Ramos (cell line): ENCODE measurements at regions not wholly inside any gene's neighbourhood (a gene's known extent, or its start where the extent isn't known, plus 50 kb on each side); places are given as distances from the start of the nearest gene placed in this dataset.
"Not testable (repeated sequence)": the region's sequence is repeated elsewhere in the genome, so short reads cannot be mapped to it uniquely, and the experiment has no call there.

Experiments
- in situ Hi-C: fragments of 300-500 bp; cut with MboI; formaldehyde crosslinking; loops from one replicate; pipeline ENCODE4 v1.14.3; 2022; ENCODE audit warnings: low sequenced_read_pairs; ENCODE audit not compliant: unreplicated experiment

DNA sequence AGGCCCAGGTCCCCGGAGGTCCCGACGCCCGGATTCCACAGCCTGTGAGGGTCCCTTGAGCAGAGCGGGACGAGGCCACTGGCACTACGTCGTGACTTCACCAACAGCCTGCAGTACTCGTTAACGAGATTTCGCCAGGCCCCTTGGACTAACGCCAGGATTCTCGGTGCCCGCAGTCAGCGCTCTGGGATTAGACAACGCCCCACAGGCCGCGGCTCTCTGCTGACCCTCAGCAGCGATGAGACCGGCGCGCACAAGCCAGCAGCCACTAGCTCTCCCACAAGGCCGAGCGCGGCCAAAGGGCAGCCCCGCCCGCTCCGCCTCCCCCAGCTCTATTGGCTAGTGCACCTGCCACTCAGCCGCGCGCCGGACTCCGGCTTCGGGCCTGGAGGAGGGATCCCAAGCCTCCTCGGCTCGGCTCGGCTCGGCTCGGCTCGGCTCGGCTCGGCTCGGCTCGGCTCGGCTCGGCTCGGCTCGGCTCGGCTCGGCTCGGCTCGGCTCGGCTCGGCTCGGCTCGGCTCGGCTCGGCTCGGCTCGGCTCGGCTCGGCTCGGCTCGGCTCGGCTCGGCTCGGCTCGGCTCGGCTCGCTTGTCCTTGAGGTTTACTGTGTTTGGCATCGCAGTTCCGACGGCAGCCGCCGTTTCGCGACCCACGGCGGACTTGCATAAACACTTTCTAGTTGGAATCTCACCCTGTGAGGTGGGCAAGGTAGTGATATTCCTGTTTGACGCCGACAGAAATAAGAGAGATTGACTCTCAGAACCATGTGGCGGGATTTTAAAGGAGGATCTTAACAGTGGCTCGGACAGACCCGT, 231.7 kb upstream of the SERP2 start:
- in situ Hi-C loops: no loop called here

DNA sequence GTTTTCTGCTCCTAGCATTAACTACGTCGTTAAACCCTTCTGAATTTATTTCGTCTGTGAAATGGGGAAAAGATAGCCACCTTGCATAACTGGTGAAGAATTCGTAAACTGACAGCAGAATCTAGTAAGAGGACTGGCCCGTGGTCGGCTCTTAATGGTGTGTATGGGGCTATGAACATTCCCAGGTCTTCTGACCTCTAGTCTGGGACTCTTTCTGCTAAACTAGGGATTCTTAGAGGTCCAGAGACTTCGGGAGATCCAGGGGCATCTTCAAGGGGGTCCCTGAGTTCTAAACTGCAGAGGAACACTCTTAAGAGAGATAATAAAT, 231.1 kb upstream of the SERP2 start:
- in situ Hi-C loops: no loop called here

DNA sequence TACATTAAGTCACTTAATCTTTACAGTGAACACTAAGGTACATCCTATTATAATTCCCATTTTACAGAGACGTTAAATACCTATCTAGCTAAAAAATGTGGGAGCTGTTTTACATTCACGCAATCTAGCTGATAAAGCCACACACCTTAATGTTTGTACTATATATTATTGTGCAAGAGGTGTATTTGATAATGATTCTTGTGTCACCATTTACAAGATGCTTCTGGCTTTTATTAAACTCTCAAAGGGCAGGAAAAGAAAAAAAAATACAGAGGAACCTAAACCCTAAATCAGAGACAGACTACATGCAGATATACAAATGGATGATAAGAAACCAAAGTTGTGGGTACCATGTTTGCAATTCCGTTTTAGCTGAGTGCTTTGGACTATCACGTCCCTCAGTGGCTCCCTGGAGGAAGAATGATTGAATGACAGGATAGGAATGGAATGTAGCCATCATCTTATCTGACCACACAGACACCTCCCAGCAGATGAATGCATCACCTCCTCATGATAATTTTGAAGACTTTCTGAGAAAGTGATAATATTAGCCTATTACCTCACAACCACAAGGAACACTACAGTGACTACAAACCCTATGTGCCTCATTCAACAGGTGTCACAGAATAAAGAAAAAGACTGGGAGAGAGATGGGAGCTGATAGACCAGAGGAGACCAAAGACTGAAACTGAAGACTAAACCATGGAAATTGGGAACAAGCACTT, 230.5 kb upstream of the SERP2 start:
- in situ Hi-C loops: no loop called here

DNA sequence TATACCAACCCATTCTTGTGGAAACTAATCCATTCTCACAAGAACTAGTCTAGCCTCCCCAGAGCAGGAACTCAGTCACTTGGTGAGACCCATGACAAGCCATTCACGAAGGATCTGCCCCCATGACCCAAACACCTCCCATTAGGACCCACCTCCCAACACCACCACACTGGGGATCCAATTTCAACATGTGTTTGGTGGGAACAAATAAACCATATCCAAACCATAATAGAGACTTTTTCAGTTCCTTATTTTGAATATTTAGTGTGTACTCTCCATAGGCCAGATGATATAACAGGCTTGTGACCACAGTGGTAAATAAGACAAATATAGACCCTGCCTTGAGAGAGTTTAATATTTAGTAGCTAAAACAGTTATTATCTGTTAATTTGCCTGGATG, 227.5 kb upstream of the SERP2 start:
- in situ Hi-C loops: no loop called here

DNA sequence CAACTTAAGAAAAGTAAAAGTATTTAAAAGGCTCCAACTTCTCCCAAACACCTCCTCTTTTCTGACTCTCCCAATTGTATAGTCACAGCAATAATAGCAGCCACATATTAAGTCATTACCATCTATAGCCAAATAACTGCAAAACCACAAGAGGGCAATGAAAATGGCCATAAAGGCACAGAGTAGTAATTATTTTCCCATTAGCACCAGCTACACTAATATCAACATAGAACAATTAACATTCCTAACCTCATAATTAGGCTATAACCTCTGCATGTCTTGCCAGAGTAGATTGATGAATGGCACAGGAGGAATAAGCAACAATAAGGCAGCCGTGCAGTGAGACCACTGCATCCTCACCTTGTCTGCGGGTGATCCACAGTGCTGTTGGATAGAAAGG, 226.4 kb upstream of the SERP2 start:
- in situ Hi-C loops: no loop called here

DNA sequence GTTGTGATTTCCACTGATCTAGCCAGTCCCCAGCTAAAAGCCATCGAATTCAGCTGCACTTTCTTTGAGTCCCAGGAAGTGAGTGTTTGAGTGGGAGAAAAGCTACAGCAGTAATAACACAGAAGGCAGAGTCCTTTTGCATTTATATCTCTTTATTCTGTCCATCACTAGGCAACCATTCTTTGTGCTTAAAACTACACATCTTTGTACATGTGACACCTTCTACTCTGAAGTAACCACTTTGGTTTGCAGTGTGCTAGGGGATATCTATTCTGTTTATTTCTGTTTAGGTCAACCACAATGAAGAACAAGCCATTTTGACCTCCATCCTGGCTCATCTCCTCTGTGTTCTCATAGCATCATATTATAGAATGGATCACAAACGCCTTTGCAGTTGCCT, 226.0 kb upstream of the SERP2 start:
- in situ Hi-C loops: no loop called here

DNA sequence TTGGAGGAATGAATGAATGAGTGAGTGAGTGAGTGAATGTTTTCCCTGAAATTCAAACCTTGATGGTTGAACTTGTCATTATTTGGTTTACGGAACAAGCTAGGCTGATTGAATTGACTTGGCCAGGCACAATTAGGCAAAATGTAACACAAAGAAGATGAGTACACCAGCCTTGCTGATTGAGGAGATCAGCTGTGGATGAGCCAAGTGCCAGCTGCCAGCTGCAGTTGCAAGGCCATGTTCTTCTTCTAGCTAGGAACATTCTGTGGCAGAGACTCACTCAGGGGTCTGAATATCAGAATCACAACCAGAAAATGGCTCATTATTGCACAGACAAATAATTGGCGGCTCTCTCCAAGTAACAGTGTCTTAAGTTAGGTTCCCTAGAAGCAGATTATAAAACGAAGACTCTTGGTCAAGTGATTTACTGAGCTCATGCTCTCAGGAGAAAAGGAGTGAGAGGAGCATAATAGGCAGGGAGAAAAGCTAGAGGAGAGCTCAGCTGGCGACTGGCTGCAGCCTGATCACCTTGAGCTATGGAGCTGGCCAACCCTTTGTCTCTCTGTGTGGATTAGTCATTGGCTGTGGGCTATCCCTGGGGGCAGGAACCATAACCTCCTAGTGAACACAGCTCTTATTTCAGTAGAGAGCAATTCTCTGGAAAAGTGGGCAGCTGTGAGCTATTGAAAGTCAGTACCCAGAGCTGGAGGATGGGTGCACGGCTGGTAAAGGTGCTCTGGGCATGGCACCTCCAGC, 225.3 kb upstream of the SERP2 start:
- in situ Hi-C loops: no loop called here

DNA sequence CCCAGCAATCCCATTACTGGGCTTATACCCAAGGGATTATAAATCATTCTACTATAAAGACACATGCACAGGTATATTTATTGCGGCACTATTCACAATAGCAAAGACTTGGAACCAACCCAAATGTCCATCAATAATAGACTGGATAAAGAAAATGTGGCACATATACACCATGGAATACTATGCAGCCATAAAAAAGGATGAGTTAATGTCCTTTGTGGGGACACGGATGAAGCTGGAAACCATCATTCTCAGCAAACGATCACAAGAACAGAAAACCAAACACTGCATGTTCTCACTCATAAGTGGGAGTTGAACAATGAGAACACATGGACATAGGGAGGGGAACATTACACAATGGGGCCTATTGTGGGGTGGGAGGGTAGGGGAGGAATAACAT, 224.4 kb upstream of the SERP2 start:
- in situ Hi-C loops: not testable (repeated sequence)

DNA sequence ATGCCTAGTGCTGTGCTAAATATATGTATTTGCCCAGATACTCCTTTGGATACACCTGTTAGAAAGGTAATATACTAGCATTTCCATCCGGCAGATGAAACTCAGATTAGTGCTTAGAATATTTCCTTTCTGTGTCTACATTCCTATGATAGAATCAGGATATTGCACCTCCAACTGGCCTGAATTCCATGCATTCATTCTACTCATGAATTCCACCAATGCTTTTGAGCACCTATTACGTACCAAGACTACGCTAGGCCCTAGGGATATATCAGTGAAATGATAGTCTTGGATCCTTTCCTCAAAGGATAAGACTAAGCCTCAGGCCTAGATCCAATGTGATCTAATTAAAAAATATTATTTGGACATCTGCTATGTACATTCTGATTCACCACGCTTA, 223.8 kb upstream of the SERP2 start:
- in situ Hi-C loops: no loop called here

DNA sequence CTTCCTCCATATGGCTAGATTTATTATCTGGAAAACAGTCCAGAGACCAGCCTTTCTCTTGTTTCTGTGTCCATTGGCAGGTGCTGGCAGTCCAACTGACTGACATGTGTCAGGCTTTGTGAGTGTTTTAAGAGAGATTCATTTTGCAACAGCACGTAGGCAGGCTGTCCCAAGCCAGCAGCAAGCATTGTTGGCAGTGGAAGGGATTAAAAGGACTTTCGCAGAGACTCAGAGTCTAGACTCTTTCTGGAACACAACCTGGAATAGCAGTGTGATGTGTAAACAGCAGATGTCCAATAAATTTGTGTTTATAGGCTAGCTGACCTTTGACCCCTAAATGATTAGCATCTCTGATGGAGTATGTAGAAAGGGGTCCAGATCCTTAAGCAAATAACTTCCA, 222.2 kb upstream of the SERP2 start:
- in situ Hi-C loops: no loop called here

DNA sequence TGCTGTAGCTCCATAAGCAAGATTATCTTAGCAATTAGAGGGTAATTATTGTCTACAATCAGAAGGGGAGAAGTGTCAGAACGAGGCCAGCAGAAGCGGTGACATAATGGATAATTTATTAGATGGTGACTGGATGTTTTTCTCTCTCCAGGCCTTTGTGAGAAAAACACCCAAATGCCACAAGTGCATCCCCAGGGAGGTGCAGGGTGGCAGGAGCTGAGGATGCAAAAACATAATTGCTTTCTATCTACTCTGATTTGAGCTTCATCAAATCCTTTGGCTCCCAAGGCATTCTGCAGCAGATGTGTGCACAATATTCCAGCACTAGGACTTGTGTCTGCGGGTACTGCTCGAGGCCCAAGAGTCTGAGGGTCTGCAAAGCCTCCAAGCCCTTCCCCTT, 220.1 kb upstream of the SERP2 start:
- in situ Hi-C loops: no loop called here

DNA sequence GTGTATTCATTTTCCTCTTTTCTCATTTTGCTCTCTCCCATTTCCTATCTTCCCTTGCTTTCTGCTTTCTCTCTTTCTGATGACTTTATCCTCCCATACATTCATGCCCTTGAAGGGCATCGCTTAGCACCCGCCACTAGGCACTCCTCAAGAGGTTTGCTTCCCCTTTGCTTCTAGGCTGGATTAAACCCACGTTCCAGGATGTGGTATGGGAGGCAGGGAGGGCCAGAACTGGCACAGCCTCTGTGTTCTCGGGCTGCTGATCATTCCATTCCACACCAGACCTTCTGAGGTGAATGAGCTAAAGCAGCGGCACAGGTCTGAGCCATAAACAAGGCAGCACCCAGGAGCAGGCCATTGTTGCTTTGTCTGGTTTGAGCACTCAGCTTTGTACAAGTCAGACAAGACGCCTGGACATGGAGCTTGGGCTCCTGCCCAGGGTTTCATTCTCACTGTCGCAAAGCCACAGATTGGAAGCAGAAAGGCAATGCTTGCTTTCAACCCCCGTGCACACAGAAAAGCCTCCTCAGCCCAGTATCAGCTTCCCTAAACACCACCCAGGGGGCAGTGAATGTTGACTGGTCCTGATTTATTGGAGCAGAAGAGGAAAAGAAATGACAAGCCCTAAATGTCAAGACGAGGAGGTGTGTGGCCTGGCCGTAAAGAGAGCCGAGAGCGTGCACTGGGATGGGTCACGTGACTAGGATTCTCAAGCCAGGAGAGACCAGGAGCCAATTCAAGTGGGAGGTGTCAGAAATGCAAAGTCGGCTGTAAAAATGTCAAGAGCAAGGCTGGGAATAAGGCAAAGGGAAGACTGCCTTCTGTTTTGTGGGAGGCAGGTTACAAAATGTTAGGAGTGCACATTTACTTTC, 218.0 kb upstream of the SERP2 start:
- in situ Hi-C loops: no loop called here

DNA sequence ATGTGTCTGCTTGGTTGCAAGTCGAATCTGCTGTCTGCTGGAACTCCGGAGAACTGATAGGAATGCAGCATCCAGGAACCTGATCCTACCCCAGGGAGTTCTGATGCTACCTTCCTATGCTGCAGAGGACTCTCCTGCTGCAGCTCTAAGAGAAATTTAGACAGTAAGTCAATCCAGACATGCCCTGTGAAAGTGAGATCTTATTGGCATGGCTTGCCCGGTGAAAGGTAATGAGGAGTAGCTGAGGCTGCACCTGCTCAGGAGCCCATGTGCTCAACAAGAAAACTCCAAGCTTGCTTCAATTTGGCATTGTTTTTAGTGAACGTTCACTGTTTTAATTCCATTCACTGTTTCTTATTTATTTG, 217.3 kb upstream of the SERP2 start:
- in situ Hi-C loops: no loop called here

DNA sequence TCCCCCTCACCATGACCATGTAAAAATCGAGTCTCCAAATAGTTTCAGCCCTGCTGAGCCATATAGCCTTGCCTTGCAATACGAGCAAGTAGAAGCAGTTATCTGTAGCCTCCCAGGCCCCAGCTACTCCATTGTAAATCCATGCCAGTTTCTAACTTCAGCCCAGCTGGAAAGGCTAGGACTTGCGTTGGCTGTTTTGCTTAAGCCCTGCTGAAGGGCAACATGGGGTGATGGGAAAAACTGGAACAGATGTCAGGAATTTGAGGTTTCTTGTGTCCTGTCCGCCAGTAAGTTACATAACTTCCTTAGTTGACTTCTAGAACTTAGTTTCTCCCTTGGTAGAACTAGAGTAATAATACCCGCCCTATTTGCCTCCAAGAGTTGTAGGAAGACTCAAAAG, 216.0 kb upstream of the SERP2 start:
- in situ Hi-C loops: no loop called here

DNA sequence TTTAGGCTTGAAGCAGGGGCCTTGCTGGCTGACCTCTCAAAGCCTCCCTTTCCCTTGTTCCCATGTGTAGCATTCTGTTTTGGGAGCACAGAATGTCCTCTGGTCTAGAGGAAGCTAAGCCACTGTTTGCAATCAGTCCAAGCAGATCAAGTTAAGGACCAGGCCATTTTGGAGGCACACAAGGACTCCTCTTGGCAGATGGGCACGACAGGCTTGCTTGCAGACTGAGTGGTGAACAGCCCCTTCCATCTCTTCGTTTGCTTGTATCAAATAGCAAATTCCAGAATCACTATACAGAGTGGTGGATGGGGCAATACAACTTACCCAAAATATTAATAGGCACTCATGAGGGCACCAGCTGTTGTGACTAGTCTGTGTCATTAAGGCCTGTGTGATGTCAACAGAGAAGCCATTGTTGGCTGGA, 215.5 kb upstream of the SERP2 start:
- in situ Hi-C loops: no loop called here

DNA sequence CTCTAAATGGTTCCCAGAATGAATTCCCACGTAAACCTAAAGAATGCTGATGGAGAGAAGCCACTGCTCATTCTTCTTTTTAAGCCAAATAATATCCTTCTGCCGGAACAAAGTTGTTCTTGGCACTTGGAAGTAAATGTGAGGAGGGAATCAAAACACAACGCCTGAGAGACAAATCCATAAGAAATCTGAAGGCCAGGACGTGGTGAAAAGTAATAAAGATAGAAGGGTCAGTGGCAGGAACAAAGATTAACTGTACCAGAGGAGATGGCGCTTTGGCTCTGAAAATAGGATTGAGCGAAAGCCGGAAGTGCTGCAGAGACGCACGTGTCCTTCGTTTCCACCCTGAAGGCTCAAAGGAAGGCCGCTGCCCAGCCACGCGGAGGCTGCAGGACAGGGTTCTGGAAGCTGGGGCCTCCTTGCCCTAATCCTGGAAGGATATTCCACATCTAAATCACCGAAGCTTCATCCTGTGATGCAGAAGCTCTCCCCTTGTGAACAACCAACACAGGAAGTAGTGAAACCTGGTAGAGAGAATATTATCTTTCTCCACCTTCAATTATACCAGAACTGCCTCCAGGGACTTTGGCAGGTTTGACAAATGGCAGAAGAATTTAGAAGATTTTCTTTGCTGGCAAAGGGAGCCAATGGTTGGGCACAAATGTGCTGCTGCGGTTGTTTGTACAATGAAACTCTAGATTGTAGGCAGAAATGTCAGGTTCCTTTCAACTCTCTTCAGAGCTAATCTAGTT, 214.6 kb upstream of the SERP2 start:
- in situ Hi-C loops: no loop called here

DNA sequence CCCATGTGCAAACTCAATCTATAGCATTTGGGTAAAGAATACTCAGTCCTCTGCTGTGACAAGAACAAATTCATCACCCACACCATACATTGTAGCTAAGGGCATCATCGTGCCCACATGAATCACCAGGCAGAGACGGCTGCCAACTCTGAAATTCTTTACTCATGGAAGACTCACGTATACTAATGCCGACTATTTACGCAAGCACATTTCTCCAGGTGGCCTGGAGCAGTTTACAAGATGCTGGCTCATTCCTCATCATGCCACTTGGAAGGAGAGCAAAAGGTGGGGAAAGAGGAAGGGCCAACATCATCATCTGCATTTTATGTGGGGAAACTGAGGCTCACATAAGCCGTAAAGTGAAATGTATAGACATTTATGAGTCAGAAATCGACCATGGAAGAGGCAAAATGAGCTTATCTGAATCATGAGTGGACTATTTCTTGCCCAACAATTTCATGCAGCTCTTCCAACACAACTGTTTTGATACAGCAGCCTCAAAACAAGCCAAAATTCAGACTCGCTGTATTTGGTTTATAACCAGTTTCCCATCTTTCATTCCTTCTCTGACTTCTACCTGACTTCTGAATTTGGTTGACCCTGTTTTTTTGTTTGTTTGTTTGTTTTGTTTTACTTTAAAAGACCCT, 213.9 kb upstream of the SERP2 start:
- in situ Hi-C loops: no loop called here

DNA sequence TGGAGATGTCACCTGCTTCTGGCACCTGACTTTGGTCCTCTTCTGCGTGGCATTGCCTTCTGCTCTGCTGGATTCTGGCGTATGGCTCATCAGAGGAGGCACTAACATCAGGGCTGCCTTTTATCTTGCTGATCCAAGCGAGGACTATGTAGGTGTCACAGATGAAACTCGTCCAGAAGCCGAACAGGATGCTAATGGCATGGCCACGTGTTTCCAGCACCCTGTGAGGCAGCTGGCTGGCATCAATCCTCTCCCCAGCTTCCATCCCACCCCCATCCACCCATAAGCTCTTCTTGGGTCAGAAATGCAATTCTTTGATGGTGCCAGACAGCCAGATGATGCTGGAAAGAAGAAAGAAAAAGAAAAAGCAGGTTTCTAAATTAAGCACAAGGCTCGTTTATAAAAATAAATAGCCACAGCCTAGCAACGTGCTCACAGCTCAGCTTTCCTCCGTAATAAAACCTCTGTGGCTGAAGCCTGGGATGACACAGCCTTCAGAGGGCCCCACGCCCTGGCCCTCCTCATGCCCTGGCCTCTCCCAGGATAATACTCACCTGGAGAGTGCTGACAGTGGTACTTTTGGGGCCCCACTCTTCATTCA, 212.9 kb upstream of the SERP2 start:
- in situ Hi-C loops: no loop called here

DNA sequence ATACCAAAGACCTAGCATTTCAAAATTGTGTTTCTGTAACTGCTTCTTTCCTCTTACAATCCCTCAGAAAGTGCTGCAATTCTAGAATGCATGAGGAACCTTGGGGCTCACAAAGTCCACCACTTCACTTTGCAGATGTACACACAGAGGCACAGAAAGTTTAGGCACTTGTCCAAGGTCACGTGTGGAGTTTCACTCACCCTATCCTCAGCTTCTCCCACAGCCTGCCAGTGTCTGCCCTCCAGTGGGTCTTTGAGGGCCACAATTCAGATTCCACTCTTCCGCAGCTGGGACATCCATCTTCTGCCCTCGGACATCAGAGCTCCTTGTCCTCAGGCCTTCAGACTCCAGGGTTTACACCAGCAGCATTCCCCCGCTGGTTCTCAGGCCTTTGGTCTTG, 210.5 kb upstream of the SERP2 start:
- in situ Hi-C loops: no loop called here
